GM12875 (cell line): ENCODE measurements at regions not wholly inside any gene's neighbourhood (a gene's known extent, or its start where the extent isn't known, plus 50 kb on each side); places are given as distances from the start of the nearest gene placed in this dataset.

Experiments used
- H3K4me3 ChIP-seq: one replicate; pipeline ENCODE4 v1.5.1; 2011; ENCODE audit warnings: low read depth, low read length, control low read depth
- CTCF ChIP-seq: IDR thresholded peaks from 2 replicates; pipeline ENCODE4 v1.5.1; 2011; ENCODE audit warnings: low read depth, mild to moderate bottlenecking, control low read depth, inconsistent platforms, low read length, moderate library complexity, borderline replicate concordance; ENCODE audit not compliant: insufficient read depth

- TF ChIP-seq CTCF = no peak
- no peak overlapping the region for H3K4me3 ChIP-seq
Observed at GRCh38 chr18:60599267-60599666, 226.7 kb upstream of the MC4R start.

GRCh38 chr18:60599995-60600394 lies 227.4 kb upstream of the MC4R start:
- H3K4me3 ChIP-seq = no peak overlapping the region
- TF ChIP-seq CTCF = no peak

- TF ChIP-seq CTCF = no peak
- no peak overlapping the region for H3K4me3 ChIP-seq
Observed at GRCh38 chr18:60601249-60601648, 228.7 kb upstream of the MC4R start.

GRCh38 chr18:60623331-60623730 lies 250.8 kb upstream of the MC4R start:
- no peak for TF ChIP-seq CTCF
- H3K4me3 ChIP-seq = no peak overlapping the region

DNA sequence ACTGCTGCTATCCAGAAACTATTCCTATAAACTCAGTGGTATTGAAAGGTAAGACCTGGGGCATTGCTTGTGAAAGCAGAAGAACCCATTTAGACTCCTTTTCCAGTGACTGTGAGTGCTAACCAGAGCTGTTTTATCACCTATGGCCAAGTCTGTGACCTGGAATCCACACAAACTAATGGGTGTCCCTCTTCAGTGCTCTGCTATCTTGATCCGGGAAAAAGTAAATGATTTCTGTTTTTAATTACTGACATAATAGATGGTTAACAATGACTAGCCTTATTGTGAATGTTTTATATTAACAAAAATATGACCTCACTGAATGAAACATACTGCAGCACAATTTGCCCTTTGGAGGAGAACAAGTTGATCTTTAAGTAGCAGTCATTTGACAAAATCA lies 251.6 kb upstream of the MC4R start:
- no peak overlapping the region for H3K4me3 ChIP-seq
- TF ChIP-seq CTCF = no peak

GRCh38 chr18:60639836-60640235 lies 267.3 kb upstream of the MC4R start:
- H3K4me3 ChIP-seq = no peak overlapping the region
- no peak for TF ChIP-seq CTCF

- no peak for TF ChIP-seq CTCF
- no peak overlapping the region for H3K4me3 ChIP-seq
Observed at GRCh38 chr18:60643009-60643408, 270.4 kb upstream of the MC4R start.
